Vagina (tissue), 2 donors: ENCODE measurements at regions not wholly inside any gene's neighbourhood (a gene's known extent, or its start where the extent isn't known, plus 50 kb on each side); places are given as distances from the start of the nearest gene placed in this dataset.

ENCODE experiments used
- CTCF ChIP-seq, 3 experiments: fragments of 450-650 bp in 2 of 3; fragments of 200-600 bp in 1 of 3; sonication (generic) in 1 of 3; IDR thresholded peaks; one replicate each; pipeline ENCODE4 v1.5.1; 2017 to 2019; ENCODE audit warnings: antibody characterized with exemption in 3 of 3, mild to moderate bottlenecking in 2 of 3, moderate library complexity in 2 of 3
- POLR2A ChIP-seq, 2 donors: fragments of 450-650 bp; IDR thresholded peaks; one replicate each; pipeline ENCODE4 v1.6.1; 2017; ENCODE audit warnings: antibody characterized with exemption in 2 of 2, mild to moderate bottlenecking in 2 of 2, moderate library complexity in 2 of 2

- TF ChIP-seq CTCF (IDR thresholded peaks at IDR 0.05) (no peak), POLR2A (IDR thresholded peaks at IDR 0.05) (no peak)
Observed at GRCh38 chr1:80282536-80282935, 1276.0 kb upstream of the ADGRL4 start.
